Astrocyte of the cerebellum (primary cell): ENCODE measurements at regions not wholly inside any gene's neighbourhood (a gene's known extent, or its start where the extent isn't known, plus 50 kb on each side); places are given as distances from the start of the nearest gene placed in this dataset.

Experiments
- DNase-seq: peaks from one replicate; pipeline ENCODE4 v3.0.0-alpha.2; 2011; ENCODE audit warnings: low read depth
- H3K4me3 ChIP-seq: 2 replicates; pipeline ENCODE4 v1.5.1; 2011; ENCODE audit warnings: mild to moderate bottlenecking, low read depth, low read length, moderate library complexity
- in situ Hi-C: cut with HindIII; loops from 2 replicates; pipeline ENCODE4 v1.10.0; 2017; ENCODE audit warnings: low sequenced_read_pairs
- TF ChIP-seq, protein P1 (sequence below): IDR thresholded peaks from 2 replicates; pipeline ENCODE4 v1.5.1; 2012; ENCODE audit warnings: low read length, low read depth, moderate library complexity, mild to moderate bottlenecking; ENCODE audit errors: missing control alignments

DNA sequence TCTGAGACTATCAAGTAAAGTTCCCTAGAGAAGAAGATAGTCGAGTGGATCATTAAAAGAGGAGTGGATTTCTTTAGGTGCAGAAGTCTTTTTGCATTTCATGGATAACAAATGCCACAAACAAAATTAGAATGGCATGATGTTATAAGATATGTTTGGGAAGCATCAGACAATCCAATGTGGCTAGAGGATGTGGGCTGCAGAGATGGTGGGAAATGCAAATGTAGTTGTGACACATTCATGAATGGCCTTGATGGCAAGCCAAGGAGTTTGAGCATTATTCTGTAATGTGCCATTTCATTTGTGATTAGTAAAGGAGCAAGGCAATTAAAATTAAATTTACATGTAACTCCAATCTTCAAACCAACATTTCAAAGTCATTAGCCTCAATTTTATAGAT, 211.9 kb downstream of the CENPW start:
- TF ChIP-seq, protein P1, sequence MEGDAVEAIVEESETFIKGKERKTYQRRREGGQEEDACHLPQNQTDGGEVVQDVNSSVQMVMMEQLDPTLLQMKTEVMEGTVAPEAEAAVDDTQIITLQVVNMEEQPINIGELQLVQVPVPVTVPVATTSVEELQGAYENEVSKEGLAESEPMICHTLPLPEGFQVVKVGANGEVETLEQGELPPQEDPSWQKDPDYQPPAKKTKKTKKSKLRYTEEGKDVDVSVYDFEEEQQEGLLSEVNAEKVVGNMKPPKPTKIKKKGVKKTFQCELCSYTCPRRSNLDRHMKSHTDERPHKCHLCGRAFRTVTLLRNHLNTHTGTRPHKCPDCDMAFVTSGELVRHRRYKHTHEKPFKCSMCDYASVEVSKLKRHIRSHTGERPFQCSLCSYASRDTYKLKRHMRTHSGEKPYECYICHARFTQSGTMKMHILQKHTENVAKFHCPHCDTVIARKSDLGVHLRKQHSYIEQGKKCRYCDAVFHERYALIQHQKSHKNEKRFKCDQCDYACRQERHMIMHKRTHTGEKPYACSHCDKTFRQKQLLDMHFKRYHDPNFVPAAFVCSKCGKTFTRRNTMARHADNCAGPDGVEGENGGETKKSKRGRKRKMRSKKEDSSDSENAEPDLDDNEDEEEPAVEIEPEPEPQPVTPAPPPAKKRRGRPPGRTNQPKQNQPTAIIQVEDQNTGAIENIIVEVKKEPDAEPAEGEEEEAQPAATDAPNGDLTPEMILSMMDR = no peak
- in situ Hi-C loops = no loop called here
- DNase-seq = no peak
- no peak overlapping the region for H3K4me3 ChIP-seq

DNA sequence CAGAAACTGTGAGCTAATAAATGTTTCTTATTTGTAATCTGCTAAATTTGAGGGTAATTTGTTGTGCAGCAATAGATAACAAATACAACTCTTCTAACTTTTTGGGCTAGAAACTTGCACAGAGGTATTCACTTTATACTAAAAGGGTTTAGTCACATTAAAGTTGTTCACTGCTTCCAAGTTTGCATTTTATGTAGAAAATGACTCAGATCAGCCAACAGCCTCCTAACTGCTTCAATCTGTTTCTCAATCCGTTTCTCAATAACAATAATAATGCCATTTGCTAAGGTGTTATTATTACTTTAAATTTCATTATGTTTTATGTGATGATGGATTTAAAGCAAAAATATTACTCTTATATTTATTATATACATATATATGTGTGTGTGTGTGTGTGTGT, 213.9 kb downstream of the CENPW start:
- H3K4me3 ChIP-seq = no peak overlapping the region
- in situ Hi-C loops = no loop called here
- TF ChIP-seq, protein P1 = no peak
- DNase-seq = no peak

DNA sequence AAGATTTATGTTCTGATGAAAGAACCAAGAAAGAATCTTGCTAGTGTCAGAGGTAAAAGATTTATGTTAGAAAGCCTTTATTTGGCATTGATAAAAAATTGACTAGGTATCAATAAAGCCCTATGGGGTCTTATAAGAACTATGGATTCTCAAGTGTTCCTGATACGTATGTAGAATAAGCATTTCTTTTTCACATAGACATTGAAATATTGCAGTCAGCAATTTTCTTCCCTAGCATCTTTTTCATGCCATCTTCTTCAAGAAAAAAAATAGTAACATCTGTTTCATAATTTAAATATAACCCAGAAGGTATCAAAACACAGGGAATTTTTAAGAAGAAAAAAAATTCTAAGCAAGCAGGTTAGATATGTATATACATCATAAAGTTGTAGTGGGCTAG, 230.6 kb downstream of the CENPW start:
- TF ChIP-seq, protein P1 = no peak
- in situ Hi-C loops = no loop called here
- no peak for DNase-seq
- H3K4me3 ChIP-seq = no peak overlapping the region

DNA sequence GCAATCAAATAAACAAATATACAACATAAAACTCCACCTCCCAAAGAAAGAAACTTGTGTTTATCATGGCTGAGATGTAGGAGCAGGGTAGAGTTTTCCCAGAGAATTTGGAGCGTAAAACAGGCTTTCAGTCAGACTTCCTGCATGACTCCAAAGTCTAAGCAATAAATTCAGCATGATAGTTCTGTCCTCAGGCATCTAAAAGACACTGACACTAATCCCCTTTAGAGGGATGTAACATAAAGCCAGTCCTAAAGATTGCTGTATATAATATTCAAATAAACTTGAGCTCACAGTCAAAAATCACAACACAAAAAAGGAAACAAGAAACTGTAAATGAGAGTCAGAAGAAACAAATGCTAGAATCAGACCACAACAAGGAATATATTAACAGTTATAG, 234.4 kb downstream of the CENPW start:
- DNase-seq = no peak
- in situ Hi-C loops = no loop called here
- H3K4me3 ChIP-seq = no peak overlapping the region
- TF ChIP-seq, protein P1 = no peak

DNA sequence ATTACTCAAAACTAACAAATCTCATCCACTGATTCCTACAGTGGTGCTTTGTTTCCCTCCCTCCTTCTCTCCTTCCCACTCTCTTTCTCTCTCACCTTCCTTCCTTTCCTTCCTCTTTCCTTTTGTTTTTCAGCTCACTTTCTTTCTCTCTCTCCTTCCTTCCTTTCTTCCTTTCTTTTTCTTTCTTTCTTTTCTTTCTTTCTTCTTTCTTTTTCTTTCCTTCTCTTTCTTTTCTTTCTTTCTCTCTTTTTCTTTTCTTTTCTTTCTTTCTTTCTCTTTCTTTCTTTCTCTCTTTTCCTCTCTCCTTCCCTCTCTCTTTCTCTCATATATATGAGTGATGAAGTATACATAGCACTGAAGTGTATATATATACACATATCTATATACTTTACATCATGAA, 241.4 kb downstream of the CENPW start:
- in situ Hi-C loops = no loop called here
- TF ChIP-seq, protein P1 = no peak
- no peak for DNase-seq
- no peak overlapping the region for H3K4me3 ChIP-seq

DNA sequence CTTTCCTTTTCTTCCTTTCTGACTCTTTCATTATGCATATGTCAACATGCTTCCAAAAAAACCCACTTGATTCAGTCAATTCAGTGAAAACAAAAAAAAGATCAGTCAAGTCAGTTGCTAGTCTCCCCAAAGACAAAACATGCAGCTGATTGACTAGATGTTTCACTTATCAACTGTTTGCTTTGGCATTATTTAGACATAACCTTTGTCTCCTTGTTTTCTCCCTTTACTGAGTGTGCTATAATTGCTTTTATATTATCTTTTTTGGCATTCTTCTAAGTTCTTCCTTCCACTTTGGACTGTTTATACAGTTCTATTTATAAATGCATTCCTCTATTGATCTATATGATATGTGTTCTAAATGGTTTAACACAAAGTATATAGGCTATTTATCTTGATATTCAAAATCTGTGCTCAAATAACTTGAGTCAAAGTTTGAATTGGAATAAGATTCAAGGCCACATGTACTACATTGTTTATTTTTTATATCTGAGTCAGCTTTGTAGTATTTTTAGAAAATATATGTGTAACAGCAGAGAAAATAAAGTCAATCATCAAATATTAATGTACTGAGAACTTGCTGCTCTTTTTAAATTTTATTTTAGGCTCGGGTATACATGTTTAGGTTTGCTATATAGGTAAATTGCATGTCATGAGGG, 260.5 kb downstream of the CENPW start:
- no peak for DNase-seq
- in situ Hi-C loops = no loop called here
- H3K4me3 ChIP-seq = no peak overlapping the region
- TF ChIP-seq, protein P1 = no peak
